Activated naive CD8-positive, alpha-beta T cell treated with anti-CD3 and anti-CD28 coated beads, Interleukin-2, amount 50 U/mL, for 24 hours (primary cell): ENCODE measurements at regions not wholly inside any gene's neighbourhood (a gene's known extent, or its start where the extent isn't known, plus 50 kb on each side); places are given as distances from the start of the nearest gene placed in this dataset.

ENCODE experiments used
- ATAC-seq: fragments of 150-1000 bp; cut with Tn5 transposase; one replicate; pipeline ENCODE4 v1.10.0; 2021
- DNase-seq: peaks from one replicate; pipeline ENCODE4 v3.0.0; 2021
- H3K27ac Mint-ChIP-seq: one replicate; pipeline ENCODE4 v1.8.0; 2021; ENCODE audit warnings: mild to moderate bottlenecking, mixed read lengths
- H3K27me3 Mint-ChIP-seq: one replicate; pipeline ENCODE4 v1.8.0; 2021; ENCODE audit warnings: mixed read lengths
- H3K36me3 Mint-ChIP-seq: one replicate; pipeline ENCODE4 v1.8.0; 2021; ENCODE audit warnings: low read depth, mixed read lengths
- H3K4me1 Mint-ChIP-seq: one replicate; pipeline ENCODE4 v1.8.0; 2021; ENCODE audit warnings: mixed read lengths
- H3K4me3 Mint-ChIP-seq: one replicate; pipeline ENCODE4 v1.8.0; 2021; ENCODE audit warnings: mild to moderate bottlenecking, moderate library complexity, mixed read lengths
- H3K9me3 Mint-ChIP-seq: one replicate; pipeline ENCODE4 v1.8.0; 2021; ENCODE audit warnings: mixed read lengths

- H3K27ac Mint-ChIP-seq, result no peak overlapping the region
- no peaks in the 10 kb centered on the region for H3K4me1 Mint-ChIP-seq
- peaks cover 2% of the 10 kb centered on the region for H3K27me3 Mint-ChIP-seq
- H3K36me3 Mint-ChIP-seq, result no peaks in the 10 kb centered on the region
- DNase-seq, result no peak
- no peak overlapping the region for H3K4me3 Mint-ChIP-seq
- ATAC-seq, result no peak
- peaks cover 6% of the 10 kb centered on the region for H3K9me3 Mint-ChIP-seq
Measured at GRCh38 chr1:208775841-208776240, 531.7 kb upstream of the PLXNA2 start.

GRCh38 chr1:208778417-208778816 lies 534.2 kb upstream of the PLXNA2 start:
- no peaks in the 10 kb centered on the region for H3K27me3 Mint-ChIP-seq
- DNase-seq (no peak), ATAC-seq (no peak)
- H3K36me3 Mint-ChIP-seq, result no peaks in the 10 kb centered on the region
- H3K4me1 Mint-ChIP-seq, result no peaks in the 10 kb centered on the region
- peaks cover 6% of the 10 kb centered on the region for H3K9me3 Mint-ChIP-seq
- no peak overlapping the region for H3K27ac Mint-ChIP-seq
- no peak overlapping the region for H3K4me3 Mint-ChIP-seq

GRCh38 chr1:208781391-208782045 lies 537.3 kb upstream of the PLXNA2 start:
- Mint-ChIP-seq H3K27ac (no peak overlapping the region), H3K9me3 (peaks cover 6% of the 10 kb centered on the region), H3K4me1 (no peaks in the 10 kb centered on the region), H3K36me3 (no peaks in the 10 kb centered on the region), H3K4me3 (no peak overlapping the region), H3K27me3 (no peaks in the 10 kb centered on the region)
- no peak for ATAC-seq
- DNase-seq, result no peak

DNA sequence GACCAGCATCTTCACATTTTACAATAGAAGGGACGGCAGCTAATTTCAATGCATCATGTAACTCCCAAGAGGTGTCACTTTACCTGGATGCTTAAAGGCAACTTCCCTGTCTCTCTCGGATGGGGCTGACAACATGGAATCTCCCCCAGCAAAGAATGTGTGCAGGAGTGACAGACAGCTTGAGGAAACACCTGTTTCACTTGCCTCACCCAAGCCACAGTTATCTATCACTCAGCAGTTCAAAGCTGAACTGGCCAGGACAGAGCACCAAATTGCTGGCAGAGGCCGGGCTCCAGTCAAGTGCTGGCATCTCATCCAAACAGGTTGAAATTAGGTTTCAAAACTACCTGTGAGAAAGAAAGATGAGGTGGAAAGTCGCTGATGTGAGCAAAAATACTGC lies 538.0 kb upstream of the PLXNA2 start:
- no peak for ATAC-seq
- Mint-ChIP-seq H3K36me3 (no peaks in the 10 kb centered on the region), H3K4me3 (no peak overlapping the region), H3K4me1 (no peaks in the 10 kb centered on the region), H3K27ac (no peak overlapping the region), H3K9me3 (peaks cover 6% of the 10 kb centered on the region), H3K27me3 (no peaks in the 10 kb centered on the region)
- no peak for DNase-seq

GRCh38 chr1:208785629-208786028 lies 541.4 kb upstream of the PLXNA2 start:
- no peaks in the 10 kb centered on the region for H3K27me3 Mint-ChIP-seq

DNA sequence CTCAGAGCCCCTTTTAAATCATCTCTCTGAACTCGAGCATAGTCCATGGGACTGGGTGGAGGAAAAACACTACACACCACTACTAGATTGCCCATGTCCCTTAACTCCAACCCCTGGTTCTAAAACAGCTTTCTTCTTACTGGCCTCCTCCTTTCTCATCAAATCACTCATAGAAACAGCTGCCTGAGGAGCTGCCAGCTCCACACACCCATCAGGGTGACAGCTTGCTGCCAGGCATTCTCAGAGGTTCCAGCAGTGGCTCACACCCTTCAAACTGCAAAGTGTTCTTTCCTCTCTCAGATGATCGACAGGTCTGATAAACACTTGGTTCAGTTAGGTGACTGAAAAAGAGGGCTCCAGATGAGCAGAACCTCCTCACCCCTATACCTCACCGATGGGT lies 543.0 kb upstream of the PLXNA2 start:
- H3K36me3 Mint-ChIP-seq, result no peaks in the 10 kb centered on the region
- no peaks in the 10 kb centered on the region for H3K9me3 Mint-ChIP-seq
- peaks cover 3% of the 10 kb centered on the region for H3K27me3 Mint-ChIP-seq
- no peak overlapping the region for H3K4me3 Mint-ChIP-seq
- no peaks in the 10 kb centered on the region for H3K4me1 Mint-ChIP-seq
- no peak overlapping the region for H3K27ac Mint-ChIP-seq
- ATAC-seq (no peak), DNase-seq (no peak)

More at GRCh38 chr1:208785629-208786028, 541.4 kb upstream of the PLXNA2 start:
- Mint-ChIP-seq H3K27ac (no peak overlapping the region), H3K4me1 (no peaks in the 10 kb centered on the region), H3K9me3 (no peaks in the 10 kb centered on the region), H3K4me3 (no peak overlapping the region), H3K36me3 (no peaks in the 10 kb centered on the region)
- no peak for ATAC-seq
- no peak for DNase-seq

DNA sequence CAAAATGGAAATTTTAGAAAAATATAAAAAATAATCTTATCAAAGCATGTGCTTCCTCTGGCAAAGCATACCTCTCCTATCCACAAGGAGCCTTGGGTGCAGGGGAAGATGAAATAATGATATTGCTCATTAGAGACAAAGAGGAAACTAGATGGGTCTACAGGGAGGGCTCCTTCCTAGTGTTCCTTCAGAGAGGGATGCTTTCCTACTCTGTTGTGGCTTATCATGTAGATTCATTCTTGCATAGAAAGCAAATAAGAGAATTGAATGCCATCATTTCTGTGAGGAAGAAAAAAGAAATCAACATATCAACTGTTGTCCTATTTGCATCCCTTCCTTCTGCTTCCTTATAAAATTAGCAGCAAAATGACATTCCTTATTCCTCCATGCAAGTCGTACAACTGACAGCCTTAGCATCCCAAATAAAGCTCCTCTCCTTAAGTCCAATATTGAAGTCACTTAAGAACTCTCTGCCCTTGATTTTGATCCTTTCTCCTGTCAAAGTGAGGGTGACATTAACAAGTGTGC lies 543.9 kb upstream of the PLXNA2 start:
- Mint-ChIP-seq H3K36me3 (no peaks in the 10 kb centered on the region), H3K4me3 (no peak overlapping the region), H3K4me1 (no peaks in the 10 kb centered on the region), H3K9me3 (no peaks in the 10 kb centered on the region), H3K27ac (no peak overlapping the region), H3K27me3 (peaks cover 3% of the 10 kb centered on the region)
- DNase-seq, result no peak
- ATAC-seq, result no peak

DNA sequence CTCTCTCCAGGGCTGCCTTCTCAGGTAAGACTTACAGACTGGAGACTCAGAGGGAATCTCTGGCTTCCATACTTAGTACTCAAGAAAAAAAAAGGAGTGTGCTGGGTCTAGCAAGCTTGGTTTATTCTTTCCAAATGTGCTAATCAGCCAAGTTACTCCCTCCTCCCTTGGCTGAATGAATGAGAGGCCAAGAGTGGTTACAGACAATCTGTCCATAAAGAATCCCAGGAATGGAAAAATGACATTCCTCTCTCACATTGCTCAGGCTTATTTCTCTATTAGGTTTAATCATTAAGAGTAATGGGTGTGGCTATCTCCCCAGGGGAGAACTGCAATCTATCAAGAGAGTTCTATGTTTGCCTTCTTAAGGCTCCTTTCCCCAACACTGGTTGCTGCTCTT lies 547.3 kb upstream of the PLXNA2 start:
- no peaks in the 10 kb centered on the region for H3K4me1 Mint-ChIP-seq
- no peak overlapping the region for H3K4me3 Mint-ChIP-seq
- H3K27me3 Mint-ChIP-seq, result peaks cover 4% of the 10 kb centered on the region
- H3K27ac Mint-ChIP-seq, result no peak overlapping the region
- no peaks in the 10 kb centered on the region for H3K9me3 Mint-ChIP-seq
- H3K36me3 Mint-ChIP-seq, result no peaks in the 10 kb centered on the region
- DNase-seq (no peak), ATAC-seq (no peak)

DNA sequence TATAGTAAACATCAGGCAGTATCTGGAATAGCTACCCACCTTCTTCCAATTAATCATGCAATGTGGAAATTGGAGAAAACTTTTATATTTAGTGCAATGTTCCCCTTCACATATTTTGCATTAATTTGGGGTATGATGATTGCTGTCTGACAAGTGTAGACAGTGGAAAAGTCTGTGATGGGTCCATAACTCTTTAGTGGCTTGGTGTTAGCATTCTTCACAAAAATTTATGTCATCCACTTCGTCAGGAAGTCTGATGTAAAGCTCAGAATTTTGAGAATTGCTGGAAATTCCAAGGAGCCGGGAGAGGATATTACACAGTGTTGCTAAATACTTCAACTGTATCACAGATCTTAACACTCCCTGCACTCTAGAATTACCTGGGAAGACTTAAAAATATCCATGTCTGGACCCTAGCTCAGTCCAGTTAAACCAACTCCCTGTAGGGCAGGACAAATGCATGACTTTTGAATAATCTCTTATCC lies 549.7 kb upstream of the PLXNA2 start:
- no peaks in the 10 kb centered on the region for H3K4me1 Mint-ChIP-seq
- ATAC-seq, result no peak
- H3K27me3 Mint-ChIP-seq, result peaks cover 4% of the 10 kb centered on the region

GRCh38 chr1:208799186-208799585 lies 555.0 kb upstream of the PLXNA2 start:
- ATAC-seq (no peak), DNase-seq (no peak)
- H3K4me1 Mint-ChIP-seq, result no peaks in the 10 kb centered on the region
- H3K9me3 Mint-ChIP-seq, result no peaks in the 10 kb centered on the region
- H3K4me3 Mint-ChIP-seq, result no peak overlapping the region
- H3K27me3 Mint-ChIP-seq, result peaks cover 5% of the 10 kb centered on the region
- no peaks in the 10 kb centered on the region for H3K36me3 Mint-ChIP-seq
- no peak overlapping the region for H3K27ac Mint-ChIP-seq

More for the DNA sequence above, 549.7 kb upstream of the PLXNA2 start:
- DNase-seq, result no peak
- no peak overlapping the region for H3K27ac Mint-ChIP-seq
- no peak overlapping the region for H3K4me3 Mint-ChIP-seq
- no peaks in the 10 kb centered on the region for H3K36me3 Mint-ChIP-seq
- H3K9me3 Mint-ChIP-seq, result no peaks in the 10 kb centered on the region

GRCh38 chr1:208803011-208803811 lies 559.0 kb upstream of the PLXNA2 start:
- ATAC-seq, result no peak
- no peaks in the 10 kb centered on the region for H3K4me1 Mint-ChIP-seq
- DNase-seq, result no peak
- H3K4me3 Mint-ChIP-seq, result no peak overlapping the region
- H3K9me3 Mint-ChIP-seq, result peaks cover 4% of the 10 kb centered on the region
- peaks cover 3% of the 10 kb centered on the region for H3K27me3 Mint-ChIP-seq
- no peak overlapping the region for H3K27ac Mint-ChIP-seq
- no peaks in the 10 kb centered on the region for H3K36me3 Mint-ChIP-seq

DNA sequence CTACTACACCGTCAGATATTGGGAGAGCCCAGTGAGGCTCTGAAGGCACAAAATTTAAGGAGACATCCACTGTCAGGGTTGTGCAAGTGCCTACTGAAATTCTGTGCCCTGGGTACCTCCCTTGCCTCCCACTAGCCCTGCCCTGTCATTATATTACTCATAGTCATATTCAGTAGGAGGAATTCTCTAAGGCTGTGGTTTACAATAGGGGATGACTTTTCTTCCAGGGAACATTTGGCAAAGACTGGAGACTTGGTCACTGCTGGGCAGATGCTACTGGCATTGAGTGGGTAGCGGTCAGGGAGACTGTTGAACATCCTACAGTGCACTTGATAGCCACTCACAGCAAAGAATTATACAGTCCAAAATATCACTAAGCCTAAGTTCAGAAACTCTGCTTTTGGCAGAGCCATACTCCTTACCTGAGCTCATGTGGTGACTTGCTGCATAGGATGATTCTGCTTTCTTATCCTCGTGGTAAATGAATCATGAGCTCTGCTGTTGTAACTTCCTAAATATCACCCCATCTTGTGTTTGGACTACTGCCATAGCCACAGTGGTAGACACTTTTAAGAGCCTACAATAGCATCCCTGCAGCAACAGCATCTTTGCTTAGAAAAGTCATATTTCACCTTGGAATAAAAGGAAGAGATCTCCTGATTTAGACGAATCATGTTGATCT lies 563.4 kb upstream of the PLXNA2 start:
- Mint-ChIP-seq H3K27me3 (peaks cover 7% of the 10 kb centered on the region), H3K9me3 (peaks cover 4% of the 10 kb centered on the region), H3K27ac (no peak overlapping the region), H3K4me1 (no peaks in the 10 kb centered on the region), H3K4me3 (no peak overlapping the region), H3K36me3 (no peaks in the 10 kb centered on the region)
- no peak for ATAC-seq
- DNase-seq, result no peak

GRCh38 chr1:208808301-208808700 lies 564.1 kb upstream of the PLXNA2 start:
- ATAC-seq (no peak), DNase-seq (no peak)
- Mint-ChIP-seq H3K4me3 (no peak overlapping the region), H3K27me3 (peaks cover 9% of the 10 kb centered on the region), H3K36me3 (no peaks in the 10 kb centered on the region), H3K9me3 (peaks cover 4% of the 10 kb centered on the region), H3K27ac (no peak overlapping the region), H3K4me1 (no peaks in the 10 kb centered on the region)

DNA sequence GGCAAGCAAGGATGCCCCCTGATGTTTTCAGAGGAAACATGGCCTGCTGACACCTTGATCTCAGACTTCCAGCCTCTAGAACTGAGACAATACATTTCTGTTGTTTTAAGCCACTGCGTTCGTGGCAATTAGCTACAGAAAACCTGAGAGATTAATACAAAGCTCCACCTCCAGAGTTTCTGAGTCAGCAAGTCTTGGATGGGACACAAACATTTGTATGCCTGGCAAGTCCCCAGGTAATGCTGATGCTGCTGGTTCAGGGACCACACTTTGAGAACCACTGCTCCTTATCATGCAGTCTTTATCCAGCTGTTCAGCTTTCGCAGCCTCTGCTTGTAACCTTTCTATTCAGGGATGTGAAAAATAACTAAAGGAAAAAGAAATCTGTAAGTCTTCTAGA lies 565.7 kb upstream of the PLXNA2 start:
- H3K27me3 Mint-ChIP-seq, result peaks cover 9% of the 10 kb centered on the region
- H3K27ac Mint-ChIP-seq, result no peak overlapping the region
- H3K36me3 Mint-ChIP-seq, result no peaks in the 10 kb centered on the region
- no peak for ATAC-seq
- H3K4me3 Mint-ChIP-seq, result no peak overlapping the region
- no peaks in the 10 kb centered on the region for H3K4me1 Mint-ChIP-seq
- peaks cover 3% of the 10 kb centered on the region for H3K9me3 Mint-ChIP-seq
- DNase-seq, result no peak
